ENCODE measurements at regions not wholly inside any gene's neighbourhood (a gene's known extent, or its start where the extent isn't known, plus 50 kb on each side); places are given as distances from the start of the nearest gene placed in this dataset.

DNA sequence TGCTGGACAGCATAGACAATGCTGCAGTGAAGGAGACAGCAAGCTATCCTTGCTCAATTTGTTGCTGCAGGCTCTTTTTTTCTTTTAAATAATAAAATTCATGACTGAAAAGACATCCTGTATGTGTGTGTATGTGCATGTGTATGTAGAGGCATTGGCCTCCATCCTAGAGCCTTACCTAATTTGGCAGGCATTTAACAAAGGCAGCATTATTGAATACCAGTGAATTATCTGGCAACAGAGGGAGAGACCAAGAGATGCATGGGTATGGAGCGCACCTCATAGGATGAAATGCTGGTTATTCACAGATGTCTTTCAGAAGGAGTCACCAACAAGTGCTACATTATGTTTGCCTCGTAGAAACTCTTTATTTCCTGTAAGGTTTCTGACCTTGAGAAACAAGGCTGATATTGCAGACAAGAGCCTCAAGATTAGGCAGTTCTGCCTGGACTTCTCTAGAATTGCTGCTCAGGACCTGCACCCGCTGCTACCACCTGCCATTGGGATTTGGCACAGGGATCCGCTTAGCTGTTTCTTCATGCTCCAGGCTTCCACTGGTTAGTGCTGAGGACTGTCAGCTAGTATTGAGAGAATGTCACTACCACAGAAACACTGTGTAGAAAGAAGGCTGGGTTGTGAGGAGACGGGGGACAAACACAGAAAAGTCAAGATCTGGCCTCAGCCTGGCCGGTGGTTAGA is 247.7 kb upstream of the RFX3 start:
- H3K4me1 ChIP-seq (ENCODE audit: control insufficient read depth in 5 of 5, insufficient read depth in 5 of 5, low read length in 5 of 5), result peaks cover 0 to 2% (median 0%) of the 10 kb centered on the region in 5 donors
- no peak overlapping the region for H3K9ac ChIP-seq (ENCODE audit: low read length in 5 of 5)
- no peaks in the 10 kb centered on the region for H3K27me3 ChIP-seq (ENCODE audit: control insufficient read depth in 5 of 5, insufficient read depth in 4 of 5, low read length in 5 of 5)
- no peak overlapping the region for H3K4me3 ChIP-seq (ENCODE audit: low read depth in 1 of 5, low read length in 5 of 5)
- no peak overlapping the region for H3K27ac ChIP-seq (ENCODE audit: low read depth, low read length)
- no peaks in the 10 kb centered on the region for H3K36me3 ChIP-seq (ENCODE audit: control insufficient read depth in 5 of 5, insufficient read depth in 5 of 5, low read length in 5 of 5)
- no peaks in the 10 kb centered on the region for H3K9me3 ChIP-seq (ENCODE audit: control insufficient read depth in 5 of 5, low read length in 5 of 5)

DNA sequence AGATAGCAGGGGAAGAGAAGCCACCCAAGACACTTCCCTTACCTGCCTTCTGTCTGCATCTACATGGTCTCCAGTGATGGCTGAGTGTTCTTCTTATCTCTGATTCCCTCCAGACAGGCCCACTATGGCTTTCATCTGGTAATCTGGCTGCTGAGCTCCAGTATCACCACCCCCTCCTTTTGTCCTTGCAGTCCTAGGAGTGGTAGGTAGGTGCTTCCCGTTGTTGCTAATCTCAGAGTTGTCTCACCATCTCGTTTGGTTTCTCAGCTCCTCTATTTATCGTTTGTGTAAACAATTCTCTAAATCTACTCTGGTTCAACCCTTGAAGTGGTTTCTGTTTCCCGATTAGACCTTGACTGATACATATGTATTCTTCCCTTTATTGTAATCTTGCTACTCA is 243.8 kb upstream of the RFX3 start:
- peaks cover 0 to 2% (median 0%) of the 10 kb centered on the region in 5 donors for H3K4me1 ChIP-seq (ENCODE audit: control insufficient read depth in 5 of 5, insufficient read depth in 5 of 5, low read length in 5 of 5)
- no peaks in the 10 kb centered on the region for H3K36me3 ChIP-seq (ENCODE audit: control insufficient read depth in 5 of 5, insufficient read depth in 5 of 5, low read length in 5 of 5)
- no peak overlapping the region for H3K4me3 ChIP-seq (ENCODE audit: low read depth in 1 of 5, low read length in 5 of 5)
- no peak overlapping the region for H3K9ac ChIP-seq (ENCODE audit: low read length in 5 of 5)
- no peaks in the 10 kb centered on the region for H3K27me3 ChIP-seq (ENCODE audit: control insufficient read depth in 5 of 5, insufficient read depth in 4 of 5, low read length in 5 of 5)
- no peaks in the 10 kb centered on the region for H3K9me3 ChIP-seq (ENCODE audit: control insufficient read depth in 5 of 5, low read length in 5 of 5)
- H3K27ac ChIP-seq (ENCODE audit: low read depth, low read length), result peak overlapping the region; percentile 14

GRCh38 chr9:3768712-3769457 is 243.1 kb upstream of the RFX3 start:
- Histone ChIP-seq H3K9ac (ENCODE audit: low read length in 5 of 5) (no peak overlapping the region), H3K36me3 (ENCODE audit: control insufficient read depth in 5 of 5, insufficient read depth in 5 of 5, low read length in 5 of 5) (no peaks in the 10 kb centered on the region), H3K4me1 (ENCODE audit: control insufficient read depth in 5 of 5, insufficient read depth in 5 of 5, low read length in 5 of 5) (peaks cover 0 to 2% (median 0%) of the 10 kb centered on the region in 5 donors), H3K27me3 (ENCODE audit: control insufficient read depth in 5 of 5, insufficient read depth in 4 of 5, low read length in 5 of 5) (no peaks in the 10 kb centered on the region), H3K27ac (ENCODE audit: low read depth, low read length) (peak overlapping the region; percentile 14), H3K4me3 (ENCODE audit: low read depth in 1 of 5, low read length in 5 of 5) (no peak overlapping the region), H3K9me3 (ENCODE audit: control insufficient read depth in 5 of 5, low read length in 5 of 5) (no peaks in the 10 kb centered on the region)

DNA sequence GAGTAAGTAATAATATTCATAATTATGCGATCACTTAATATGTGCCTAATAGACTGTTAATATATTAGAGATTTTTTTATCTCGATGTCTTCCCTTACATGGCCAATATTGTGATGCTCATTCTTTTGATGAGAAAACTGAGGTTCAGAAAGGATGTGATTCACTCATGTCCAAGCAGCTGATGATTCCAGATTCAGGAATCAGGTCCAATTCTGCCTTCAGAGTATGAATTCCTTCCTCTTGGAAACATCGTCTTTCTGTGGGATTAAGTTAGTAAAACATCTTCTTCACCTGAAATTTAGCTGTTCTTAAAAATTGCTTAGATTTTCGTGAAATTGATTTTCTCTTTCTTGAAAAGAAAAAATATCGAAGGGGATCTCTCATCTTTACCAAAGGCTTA is 242.5 kb upstream of the RFX3 start:
- no peaks in the 10 kb centered on the region for H3K9me3 ChIP-seq (ENCODE audit: control insufficient read depth in 5 of 5, low read length in 5 of 5)
- H3K27ac ChIP-seq (ENCODE audit: low read depth, low read length), result no peak overlapping the region
- no peaks in the 10 kb centered on the region for H3K36me3 ChIP-seq (ENCODE audit: control insufficient read depth in 5 of 5, insufficient read depth in 5 of 5, low read length in 5 of 5)
- peaks cover 0 to 2% (median 0%) of the 10 kb centered on the region in 5 donors for H3K4me1 ChIP-seq (ENCODE audit: control insufficient read depth in 5 of 5, insufficient read depth in 5 of 5, low read length in 5 of 5)
- H3K4me3 ChIP-seq (ENCODE audit: low read depth in 1 of 5, low read length in 5 of 5), result no peak overlapping the region
- no peaks in the 10 kb centered on the region for H3K27me3 ChIP-seq (ENCODE audit: control insufficient read depth in 5 of 5, insufficient read depth in 4 of 5, low read length in 5 of 5)
- no peak overlapping the region for H3K9ac ChIP-seq (ENCODE audit: low read length in 5 of 5)

GRCh38 chr9:3762076-3762475 is 236.3 kb upstream of the RFX3 start:
- Histone ChIP-seq H3K9ac (ENCODE audit: low read length in 5 of 5) (no peak overlapping the region), H3K36me3 (ENCODE audit: control insufficient read depth in 5 of 5, insufficient read depth in 5 of 5, low read length in 5 of 5) (no peaks in the 10 kb centered on the region), H3K4me3 (ENCODE audit: low read depth in 1 of 5, low read length in 5 of 5) (no peak overlapping the region)

DNA sequence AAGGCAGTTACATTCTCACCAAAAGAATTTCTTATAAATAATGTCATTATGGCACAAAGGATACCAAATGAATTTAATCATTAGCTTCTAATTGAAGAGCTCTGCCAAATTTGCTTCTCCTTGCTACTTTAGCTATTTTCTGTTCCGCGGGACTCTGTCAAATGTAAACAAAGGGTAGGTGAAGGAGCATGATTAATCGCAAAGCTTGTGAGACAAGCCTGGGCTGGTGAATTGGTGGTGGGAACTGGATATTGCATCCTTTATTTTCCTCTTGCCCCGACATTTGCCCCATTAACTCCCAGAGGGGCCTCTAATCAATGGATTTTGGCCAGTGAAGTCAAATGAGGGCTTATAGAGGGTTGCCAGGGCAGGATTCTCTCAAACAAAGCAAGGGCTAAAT is 234.2 kb upstream of the RFX3 start:
- H3K9me3 ChIP-seq (ENCODE audit: control insufficient read depth in 5 of 5, low read length in 5 of 5), result no peaks in the 10 kb centered on the region
- H3K36me3 ChIP-seq (ENCODE audit: control insufficient read depth in 5 of 5, insufficient read depth in 5 of 5, low read length in 5 of 5), result no peaks in the 10 kb centered on the region
- H3K9ac ChIP-seq (ENCODE audit: low read length in 5 of 5), result no peak overlapping the region
- no peak overlapping the region for H3K4me3 ChIP-seq (ENCODE audit: low read depth in 1 of 5, low read length in 5 of 5)
- no peaks in the 10 kb centered on the region for H3K27me3 ChIP-seq (ENCODE audit: control insufficient read depth in 5 of 5, insufficient read depth in 4 of 5, low read length in 5 of 5)
- no peaks in the 10 kb centered on the region for H3K4me1 ChIP-seq (ENCODE audit: control insufficient read depth in 5 of 5, insufficient read depth in 5 of 5, low read length in 5 of 5)
- no peak overlapping the region for H3K27ac ChIP-seq (ENCODE audit: low read depth, low read length)

More at GRCh38 chr9:3762076-3762475, 236.3 kb upstream of the RFX3 start:
- no peaks in the 10 kb centered on the region for H3K27me3 ChIP-seq (ENCODE audit: control insufficient read depth in 5 of 5, insufficient read depth in 4 of 5, low read length in 5 of 5)
- H3K9me3 ChIP-seq (ENCODE audit: control insufficient read depth in 5 of 5, low read length in 5 of 5), result no peaks in the 10 kb centered on the region
- no peak overlapping the region for H3K27ac ChIP-seq (ENCODE audit: low read depth, low read length)
- no peaks in the 10 kb centered on the region for H3K4me1 ChIP-seq (ENCODE audit: control insufficient read depth in 5 of 5, insufficient read depth in 5 of 5, low read length in 5 of 5)

- H3K27me3 ChIP-seq (ENCODE audit: control insufficient read depth in 5 of 5, insufficient read depth in 4 of 5, low read length in 5 of 5), result no peaks in the 10 kb centered on the region
- no peak overlapping the region for H3K27ac ChIP-seq (ENCODE audit: low read depth, low read length)
- no peak overlapping the region for H3K4me3 ChIP-seq (ENCODE audit: low read depth in 1 of 5, low read length in 5 of 5)
- H3K36me3 ChIP-seq (ENCODE audit: control insufficient read depth in 5 of 5, insufficient read depth in 5 of 5, low read length in 5 of 5), result no peaks in the 10 kb centered on the region
- no peaks in the 10 kb centered on the region for H3K9me3 ChIP-seq (ENCODE audit: control insufficient read depth in 5 of 5, low read length in 5 of 5)
- no peaks in the 10 kb centered on the region for H3K4me1 ChIP-seq (ENCODE audit: control insufficient read depth in 5 of 5, insufficient read depth in 5 of 5, low read length in 5 of 5)
- H3K9ac ChIP-seq (ENCODE audit: low read length in 5 of 5), result no peak overlapping the region
These were observed 233.2 kb upstream of the RFX3 start for GRCh38 chr9:3758816-3759576.

DNA sequence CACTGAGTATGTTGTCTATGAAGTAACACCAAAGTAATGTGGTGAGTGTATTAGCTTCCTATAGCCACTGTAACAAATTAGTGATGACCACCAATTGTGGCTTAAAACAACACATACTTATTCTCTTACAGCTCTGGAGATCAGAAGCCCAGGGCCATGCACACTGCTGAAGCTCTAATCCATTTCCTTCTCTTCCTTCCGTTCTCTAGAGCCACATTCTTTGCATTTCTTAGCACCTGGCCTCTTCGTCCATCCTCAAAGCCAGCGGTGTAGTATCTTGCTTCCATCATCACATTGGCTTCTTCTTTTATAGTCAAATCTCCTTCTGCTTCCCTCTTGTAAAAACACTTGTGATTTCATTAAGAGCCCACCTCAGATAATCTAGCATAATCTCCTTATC is 230.3 kb upstream of the RFX3 start:
- no peak overlapping the region for H3K9ac ChIP-seq (ENCODE audit: low read length in 5 of 5)
- H3K36me3 ChIP-seq (ENCODE audit: control insufficient read depth in 5 of 5, insufficient read depth in 5 of 5, low read length in 5 of 5), result no peaks in the 10 kb centered on the region
- H3K4me3 ChIP-seq (ENCODE audit: low read depth in 1 of 5, low read length in 5 of 5), result no peak overlapping the region
- no peaks in the 10 kb centered on the region for H3K27me3 ChIP-seq (ENCODE audit: control insufficient read depth in 5 of 5, insufficient read depth in 4 of 5, low read length in 5 of 5)
- H3K4me1 ChIP-seq (ENCODE audit: control insufficient read depth in 5 of 5, insufficient read depth in 5 of 5, low read length in 5 of 5), result peaks cover 0 to 13% (median 0%) of the 10 kb centered on the region in 5 donors
- no peak overlapping the region for H3K27ac ChIP-seq (ENCODE audit: low read depth, low read length)
- no peaks in the 10 kb centered on the region for H3K9me3 ChIP-seq (ENCODE audit: control insufficient read depth in 5 of 5, low read length in 5 of 5)

- no peak overlapping the region for H3K9ac ChIP-seq (ENCODE audit: low read length in 5 of 5)
- H3K27me3 ChIP-seq (ENCODE audit: control insufficient read depth in 5 of 5, insufficient read depth in 4 of 5, low read length in 5 of 5), result no peaks in the 10 kb centered on the region
- H3K27ac ChIP-seq (ENCODE audit: low read depth, low read length), result no peak overlapping the region
These were observed 225.4 kb upstream of the RFX3 start for GRCh38 chr9:3751125-3751758.

More at GRCh38 chr9:3751125-3751758, 225.4 kb upstream of the RFX3 start:
- peaks cover 0 to 19% (median 0%) of the 10 kb centered on the region in 5 donors for H3K4me1 ChIP-seq (ENCODE audit: control insufficient read depth in 5 of 5, insufficient read depth in 5 of 5, low read length in 5 of 5)
- no peaks in the 10 kb centered on the region for H3K36me3 ChIP-seq (ENCODE audit: control insufficient read depth in 5 of 5, insufficient read depth in 5 of 5, low read length in 5 of 5)
- no peaks in the 10 kb centered on the region for H3K9me3 ChIP-seq (ENCODE audit: control insufficient read depth in 5 of 5, low read length in 5 of 5)
- no peak overlapping the region for H3K4me3 ChIP-seq (ENCODE audit: low read depth in 1 of 5, low read length in 5 of 5)
